Fibroblast of lung (primary cell): ENCODE measurements at regions not wholly inside any gene's neighbourhood (a gene's known extent, or its start where the extent isn't known, plus 50 kb on each side); places are given as distances from the start of the nearest gene placed in this dataset.

ENCODE experiments used
- DNase-seq, 2 donors: peaks; one replicate each; pipeline versions ENCODE4 v3.0.0 to v3.0.0-alpha.2; 2010; ENCODE audit warnings: low read depth in 2 of 2
- H2AFZ ChIP-seq: 2 replicates; pipeline ENCODE4 v1.5.1; 2012; ENCODE audit warnings: low read length, control low read depth, inconsistent platforms
- H3K27ac ChIP-seq: 2 replicates; pipeline ENCODE4 v1.5.1; 2011; ENCODE audit warnings: low read length, control low read depth; ENCODE audit not compliant: insufficient read depth
- H3K27me3 ChIP-seq: 2 replicates; pipeline ENCODE4 v1.5.1; 2011; ENCODE audit warnings: mild to moderate bottlenecking, low read length; ENCODE audit not compliant: control insufficient read depth, insufficient read depth
- H3K36me3 ChIP-seq: 2 replicates; pipeline ENCODE4 v1.5.1; 2011; ENCODE audit warnings: low read length; ENCODE audit not compliant: control insufficient read depth, insufficient read depth
- H3K4me1 ChIP-seq: 2 replicates; pipeline ENCODE4 v1.5.1; 2011; ENCODE audit warnings: low read length; ENCODE audit not compliant: control insufficient read depth, insufficient read depth; ENCODE audit errors: extremely low read depth
- H3K4me2 ChIP-seq: 2 replicates; pipeline ENCODE4 v1.5.1; 2011; ENCODE audit warnings: low read length, control low read depth; ENCODE audit not compliant: insufficient read depth; ENCODE audit errors: extremely low read depth
- H3K4me3 ChIP-seq, 4 experiments: fragments of 200-600 bp in 1 of 4; sonication (generic) in 1 of 4; replicated peaks in 1 of 4; 2 replicates each; pipeline ENCODE4 v1.5.1; 2011 to 2016; ENCODE audit warnings: low read length in 4 of 4, low read depth in 3 of 4, mild to moderate bottlenecking in 3 of 4, control low read depth in 2 of 4, inconsistent platforms in 1 of 4, mixed read lengths in 1 of 4; ENCODE audit not compliant: insufficient read depth in 1 of 4; ENCODE audit errors: control extremely low read depth in 1 of 4
- H3K79me2 ChIP-seq: 2 replicates; pipeline ENCODE4 v1.5.1; 2012; ENCODE audit warnings: mild to moderate bottlenecking, low read length, inconsistent platforms; ENCODE audit not compliant: control insufficient read depth, insufficient read depth
- H3K9ac ChIP-seq: 2 replicates; pipeline ENCODE4 v1.5.1; 2011; ENCODE audit warnings: mild to moderate bottlenecking, low read length, control low read depth; ENCODE audit not compliant: insufficient read depth
- H3K9me3 ChIP-seq: 2 replicates; pipeline ENCODE4 v1.5.1; 2012; ENCODE audit warnings: low read depth, low read length; ENCODE audit not compliant: control insufficient read depth, insufficient read depth
- H4K20me1 ChIP-seq: 2 replicates; pipeline ENCODE4 v1.5.1; 2011; ENCODE audit warnings: low read length; ENCODE audit not compliant: control insufficient read depth, insufficient read depth; ENCODE audit errors: extremely low read depth
- CTCF ChIP-seq, 2 donors: IDR thresholded peaks in 1 of 2; conservative IDR thresholded peaks in 1 of 2; 1 replicate in 1 of 2; 2 replicates in 1 of 2; pipeline ENCODE4 v1.5.1; 2011 to 2012; ENCODE audit warnings: low read length in 2 of 2, control low read depth in 1 of 2, inconsistent platforms in 1 of 2, low read depth in 1 of 2, mild to moderate bottlenecking in 1 of 2
- EZH2 ChIP-seq: IDR thresholded peaks from 2 replicates; pipeline ENCODE4 v1.5.1; 2012; ENCODE audit warnings: low read length, control low read depth, mild to moderate bottlenecking; ENCODE audit errors: missing control alignments

GRCh38 chr4:170420255-170420693, 330.5 kb upstream of the AADAT start:
- H3K79me2 ChIP-seq, result no peaks in the 10 kb centered on the region
- no peaks in the 10 kb centered on the region for H3K36me3 ChIP-seq
- no peak overlapping the region for H3K4me3 ChIP-seq
- H3K4me1 ChIP-seq, result no peaks in the 10 kb centered on the region
- DNase-seq, result peak; percentile 8 to 23
- TF ChIP-seq CTCF (conservative IDR thresholded peaks at IDR 0.05 in 1 of 2, IDR thresholded peaks at IDR 0.05 in 1 of 2; ENCODE audit: low read depth in 1 of 2, low read length in 2 of 2) (no peak), EZH2 (no peak)
- no peaks in the 10 kb centered on the region for H4K20me1 ChIP-seq
- H3K9ac ChIP-seq, result no peak overlapping the region
- no peaks in the 10 kb centered on the region for H3K9me3 ChIP-seq
- no peak overlapping the region for H3K27ac ChIP-seq
- H2AFZ ChIP-seq, result no peak overlapping the region
- H3K27me3 ChIP-seq, result no peaks in the 10 kb centered on the region
- H3K4me2 ChIP-seq, result no peak overlapping the region

GRCh38 chr4:170414961-170415360, 325.2 kb upstream of the AADAT start:
- H3K4me3 ChIP-seq, result no peak overlapping the region
- H2AFZ ChIP-seq, result no peak overlapping the region
- no peak for DNase-seq

GRCh38 chr4:170414360-170414759, 324.6 kb upstream of the AADAT start:
- Histone ChIP-seq H3K27me3 (no peaks in the 10 kb centered on the region), H4K20me1 (no peaks in the 10 kb centered on the region), H3K4me1 (no peaks in the 10 kb centered on the region), H3K79me2 (no peaks in the 10 kb centered on the region), H3K27ac (no peak overlapping the region), H3K9ac (no peak overlapping the region), H3K9me3 (no peaks in the 10 kb centered on the region), H3K36me3 (no peaks in the 10 kb centered on the region), H2AFZ (no peak overlapping the region), H3K4me2 (no peak overlapping the region), H3K4me3 (no peak overlapping the region)
- no peak for DNase-seq
- TF ChIP-seq CTCF (conservative IDR thresholded peaks at IDR 0.05 in 1 of 2, IDR thresholded peaks at IDR 0.05 in 1 of 2; ENCODE audit: low read depth in 1 of 2, low read length in 2 of 2), result no peak
- TF ChIP-seq EZH2, result no peak

More at GRCh38 chr4:170414961-170415360, 325.2 kb upstream of the AADAT start:
- Histone ChIP-seq H3K9ac (no peak overlapping the region), H3K79me2 (no peaks in the 10 kb centered on the region), H3K4me1 (no peaks in the 10 kb centered on the region), H3K4me2 (no peak overlapping the region), H4K20me1 (no peaks in the 10 kb centered on the region), H3K36me3 (no peaks in the 10 kb centered on the region), H3K9me3 (no peaks in the 10 kb centered on the region), H3K27ac (no peak overlapping the region), H3K27me3 (no peaks in the 10 kb centered on the region)
- TF ChIP-seq CTCF (conservative IDR thresholded peaks at IDR 0.05 in 1 of 2, IDR thresholded peaks at IDR 0.05 in 1 of 2; ENCODE audit: low read depth in 1 of 2, low read length in 2 of 2), result no peak
